HepG2 (cell line): ENCODE measurements at regions not wholly inside any gene's neighbourhood (a gene's known extent, or its start where the extent isn't known, plus 50 kb on each side); places are given as distances from the start of the nearest gene placed in this dataset.

Experiments
- HMGA1 ChIP-seq: sonication (generic); formaldehyde crosslinking; conservative IDR thresholded peaks from 2 replicates; pipeline ENCODE4 v1.4.0; 2020; ENCODE audit warnings: missing genetic modification reagents
- ZBED4 ChIP-seq: sonication (generic); formaldehyde crosslinking; IDR thresholded peaks from 2 replicates; pipeline ENCODE4 v1.4.0; 2020; ENCODE audit warnings: missing genetic modification reagents, borderline replicate concordance
- ZBTB7A ChIP-seq: sonication (generic); formaldehyde crosslinking; IDR thresholded peaks from 2 replicates; pipeline ENCODE4 v1.8.0; 2022; ENCODE audit warnings: mild to moderate bottlenecking, missing genetic modification reagents
- ZNF766 ChIP-seq: sonication (generic); formaldehyde crosslinking; IDR thresholded peaks from 2 replicates; pipeline ENCODE4 v1.5.0; 2020; ENCODE audit warnings: missing genetic modification reagents, borderline replicate concordance
- ZNF839 ChIP-seq: sonication (generic); formaldehyde crosslinking; IDR thresholded peaks from 2 replicates; pipeline ENCODE4 v1.4.0; 2020; ENCODE audit warnings: missing genetic modification reagents, mild to moderate bottlenecking, borderline replicate concordance
- TF ChIP-seq, protein P1 (sequence below): sonication (generic); formaldehyde crosslinking; IDR thresholded peaks from 2 replicates; pipeline ENCODE4 v1.5.1; 2020; ENCODE audit warnings: mild to moderate bottlenecking, missing genetic modification reagents

DNA sequence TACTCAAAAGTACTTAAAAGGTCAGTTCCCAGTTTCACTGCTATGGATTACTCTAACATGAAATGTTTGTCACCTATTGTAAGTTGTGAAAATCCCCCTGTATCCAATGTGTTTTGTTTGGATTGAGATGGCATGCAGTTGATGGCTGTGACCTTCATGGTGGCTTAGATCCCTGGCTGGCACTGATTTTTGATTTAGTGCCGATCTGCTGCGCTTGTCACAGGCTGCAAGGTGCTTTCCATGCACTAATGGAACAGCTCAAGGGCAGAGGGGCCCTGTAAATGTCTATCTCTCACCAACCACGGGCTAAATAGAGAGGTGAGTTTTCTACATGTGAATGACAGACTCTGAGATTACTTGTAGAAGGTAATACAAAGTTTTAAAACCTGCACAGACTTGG lies 69.8 kb upstream of the WDR41 start (continued):
- TF ChIP-seq, protein P1, sequence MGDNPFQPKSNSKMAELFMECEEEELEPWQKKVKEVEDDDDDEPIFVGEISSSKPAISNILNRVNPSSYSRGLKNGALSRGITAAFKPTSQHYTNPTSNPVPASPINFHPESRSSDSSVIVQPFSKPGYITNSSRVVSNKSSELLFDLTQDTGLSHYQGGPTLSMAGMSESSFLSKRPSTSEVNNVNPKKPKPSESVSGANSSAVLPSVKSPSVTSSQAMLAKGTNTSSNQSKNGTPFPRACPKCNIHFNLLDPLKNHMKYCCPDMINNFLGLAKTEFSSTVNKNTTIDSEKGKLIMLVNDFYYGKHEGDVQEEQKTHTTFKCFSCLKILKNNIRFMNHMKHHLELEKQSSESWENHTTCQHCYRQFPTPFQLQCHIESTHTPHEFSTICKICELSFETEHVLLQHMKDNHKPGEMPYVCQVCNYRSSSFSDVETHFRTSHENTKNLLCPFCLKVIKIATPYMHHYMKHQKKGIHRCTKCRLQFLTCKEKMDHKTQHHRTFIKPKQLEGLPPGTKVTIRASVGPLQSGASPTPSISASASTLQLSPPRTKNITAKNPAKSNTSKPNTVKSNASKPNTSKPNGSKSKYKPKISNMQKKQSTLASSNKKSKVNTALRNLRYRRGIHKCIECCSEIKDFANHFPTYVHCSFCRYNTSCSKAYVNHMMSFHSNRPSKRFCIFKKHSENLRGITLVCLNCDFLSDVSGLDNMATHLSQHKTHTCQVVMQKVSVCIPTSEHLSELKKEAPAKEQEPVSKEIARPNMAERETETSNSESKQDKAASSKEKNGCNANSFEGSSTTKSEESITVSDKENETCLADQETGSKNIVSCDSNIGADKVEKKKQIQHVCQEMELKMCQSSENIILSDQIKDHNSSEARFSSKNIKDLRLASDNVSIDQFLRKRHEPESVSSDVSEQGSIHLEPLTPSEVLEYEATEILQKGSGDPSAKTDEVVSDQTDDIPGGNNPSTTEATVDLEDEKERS (CRISPR knock-in tag): no peak
- TF ChIP-seq ZBTB7A (CRISPR knock-in tag) (no peak), ZNF839 (CRISPR knock-in tag) (no peak), ZNF766 (CRISPR knock-in tag) (no peak), HMGA1 (no peak), ZBED4 (CRISPR knock-in tag) (no peak)
- TF ChIP-seq, all 625 proteins: peak for 0
